GM23248 (cell line): ENCODE measurements at regions not wholly inside any gene's neighbourhood (a gene's known extent, or its start where the extent isn't known, plus 50 kb on each side); places are given as distances from the start of the nearest gene placed in this dataset.

Source experiments
- DNase-seq: peaks from one replicate; pipeline ENCODE4 v3.0.0-alpha.2; 2015
- H2AFZ ChIP-seq: fragments of 200-600 bp; sonication (generic); 2 replicates; pipeline ENCODE4 v1.6.1; 2016; ENCODE audit warnings: antibody characterized with exemption
- H3F3A ChIP-seq: fragments of 200-600 bp; sonication (generic); 2 replicates; pipeline ENCODE4 v1.6.1; 2016; ENCODE audit warnings: mild to moderate bottlenecking, antibody characterized with exemption, mixed run types; ENCODE audit not compliant: insufficient read depth
- H3K27ac ChIP-seq: fragments of 200-600 bp; sonication (generic); 2 replicates; pipeline ENCODE4 v1.5.1; 2016; ENCODE audit warnings: mild to moderate bottlenecking
- H3K27me3 ChIP-seq: fragments of 200-600 bp; sonication (generic); replicated peaks from 2 replicates; pipeline ENCODE4 v1.6.1; 2016; ENCODE audit warnings: mild to moderate bottlenecking; ENCODE audit not compliant: insufficient read depth
- H3K36me3 ChIP-seq: fragments of 200-600 bp; sonication (generic); 2 replicates; pipeline ENCODE4 v1.6.1; 2016; ENCODE audit warnings: low read depth, mild to moderate bottlenecking
- H3K4me1 ChIP-seq: fragments of 200-600 bp; sonication (generic); 2 replicates; pipeline ENCODE4 v1.6.1; 2016; ENCODE audit warnings: mild to moderate bottlenecking; ENCODE audit not compliant: insufficient read depth
- H3K4me2 ChIP-seq: fragments of 200-600 bp; sonication (generic); one replicate; pipeline ENCODE4 v1.6.1; 2016; ENCODE audit warnings: mild to moderate bottlenecking; ENCODE audit not compliant: unreplicated experiment
- H3K4me3 ChIP-seq: fragments of 200-600 bp; sonication (generic); 2 replicates; pipeline ENCODE4 v1.5.1; 2016; ENCODE audit warnings: mild to moderate bottlenecking
- H3K79me2 ChIP-seq: fragments of 200-600 bp; sonication (generic); 2 replicates; pipeline ENCODE4 v1.6.1; 2016; ENCODE audit warnings: mild to moderate bottlenecking; ENCODE audit not compliant: insufficient read depth
- H3K9ac ChIP-seq: fragments of 200-600 bp; sonication (generic); 2 replicates; pipeline ENCODE4 v1.6.1; 2016; ENCODE audit warnings: mild to moderate bottlenecking
- H3K9me2 ChIP-seq: fragments of 200-600 bp; sonication (generic); 2 replicates; pipeline ENCODE4 v1.6.1; 2016; ENCODE audit warnings: mixed run types, mild to moderate bottlenecking, moderate library complexity; ENCODE audit not compliant: insufficient read depth
- H3K9me3 ChIP-seq: fragments of 200-600 bp; sonication (generic); one replicate; pipeline ENCODE4 v1.6.1; 2017; ENCODE audit warnings: low read depth
- H4K20me1 ChIP-seq: fragments of 200-600 bp; sonication (generic); 2 replicates; pipeline ENCODE4 v1.6.0; 2016; ENCODE audit not compliant: insufficient read depth
- EZH2 ChIP-seq: fragments of 200-600 bp; sonication (generic); IDR thresholded peaks from 2 replicates; pipeline ENCODE4 v1.6.1; 2018; ENCODE audit warnings: antibody characterized with exemption, mild to moderate bottlenecking; ENCODE audit not compliant: insufficient read depth, poor library complexity, severe bottlenecking
- EZH2phosphoT487 ChIP-seq: fragments of 200-600 bp; sonication (generic); IDR thresholded peaks from 2 replicates; pipeline ENCODE4 v1.6.1; 2018; ENCODE audit warnings: antibody characterized with exemption, moderate library complexity, mild to moderate bottlenecking, low read depth; ENCODE audit not compliant: insufficient read depth
- WGBS, 2 experiments: methylation state at CpG; one replicate each; pipeline ENCODE4 v1.1.6; 2015 to 2017; ENCODE audit warnings: low lambda C conversion rate in 2 of 2, low coverage in 1 of 2; ENCODE audit errors: missing lambda C conversion rate in 2 of 2; 5-methylcytosine and 5-hydroxymethylcytosine counted together
- in situ Hi-C: fragments of 300-500 bp; cut with MboI; formaldehyde crosslinking; loops from 2 replicates; pipeline ENCODE4 v1.15.0; 2020

- no peak for DNase-seq
- H3K4me2 ChIP-seq: no peak overlapping the region
- H3F3A ChIP-seq: no peaks in the 10 kb centered on the region
- no peak overlapping the region for H3K27ac ChIP-seq
- no peak overlapping the region for H3K4me3 ChIP-seq
- H4K20me1 ChIP-seq: no peaks in the 10 kb centered on the region
- H3K79me2 ChIP-seq: no peaks in the 10 kb centered on the region
- no peaks in the 10 kb centered on the region for H3K9me2 ChIP-seq
- no peak for TF ChIP-seq EZH2phosphoT487
- no peak for TF ChIP-seq EZH2
- H3K9me3 ChIP-seq: no peaks in the 10 kb centered on the region
- H2AFZ ChIP-seq: no peak overlapping the region
- H3K9ac ChIP-seq: no peak overlapping the region
- H3K4me1 ChIP-seq: no peaks in the 10 kb centered on the region
- in situ Hi-C loops: no loop called here
- H3K27me3 ChIP-seq: no peaks in the 10 kb centered on the region
- 59 to 63% methylated on average over 17 of the region's 17 CpGs for WGBS, 2 experiments
- no peaks in the 10 kb centered on the region for H3K36me3 ChIP-seq
These were observed 396.6 kb downstream of the NPHP4 start for GRCh38 chr1:5595531-5596170.

GRCh38 chr1:5594056-5594956 lies 397.9 kb downstream of the NPHP4 start:
- in situ Hi-C loops: no loop called here
- no peak for DNase-seq
- 32 to 34% methylated on average over 18 of the region's 18 CpGs for WGBS, 2 experiments
- no peaks in the 10 kb centered on the region for H3K9me2 ChIP-seq
- TF ChIP-seq EZH2 (no peak), EZH2phosphoT487 (no peak)
- no peaks in the 10 kb centered on the region for H3K79me2 ChIP-seq
- no peaks in the 10 kb centered on the region for H3K27me3 ChIP-seq
- H3F3A ChIP-seq: no peaks in the 10 kb centered on the region
- H3K27ac ChIP-seq: no peak overlapping the region
- H2AFZ ChIP-seq: no peak overlapping the region
- H3K9me3 ChIP-seq: no peaks in the 10 kb centered on the region
- H3K4me1 ChIP-seq: no peaks in the 10 kb centered on the region
- no peaks in the 10 kb centered on the region for H4K20me1 ChIP-seq
- H3K4me2 ChIP-seq: no peak overlapping the region
- H3K9ac ChIP-seq: no peak overlapping the region
- H3K36me3 ChIP-seq: no peaks in the 10 kb centered on the region
- H3K4me3 ChIP-seq: no peak overlapping the region

GRCh38 chr1:5590717-5591116 lies 401.5 kb downstream of the NPHP4 start:
- in situ Hi-C loops: no loop called here
- Histone ChIP-seq H3K4me3 (no peak overlapping the region), H2AFZ (no peak overlapping the region), H3K9me3 (no peaks in the 10 kb centered on the region), H3K27me3 (no peaks in the 10 kb centered on the region), H3K9ac (no peak overlapping the region), H3K27ac (no peak overlapping the region), H3K79me2 (no peaks in the 10 kb centered on the region), H3K4me1 (no peaks in the 10 kb centered on the region), H4K20me1 (no peaks in the 10 kb centered on the region), H3K36me3 (no peaks in the 10 kb centered on the region), H3K9me2 (no peaks in the 10 kb centered on the region), H3F3A (no peaks in the 10 kb centered on the region), H3K4me2 (no peak overlapping the region)
- TF ChIP-seq EZH2 (no peak), EZH2phosphoT487 (no peak)
- no peak for DNase-seq
- 6 to 24% methylated on average over 1 of the region's 1 CpG for WGBS, 2 experiments

GRCh38 chr1:5586629-5587028 lies 405.6 kb downstream of the NPHP4 start:
- no peaks in the 10 kb centered on the region for H4K20me1 ChIP-seq
- no peaks in the 10 kb centered on the region for H3K36me3 ChIP-seq
- H3K4me1 ChIP-seq: no peaks in the 10 kb centered on the region
- H3K27ac ChIP-seq: no peak overlapping the region
- H3K9me2 ChIP-seq: no peaks in the 10 kb centered on the region
- no peaks in the 10 kb centered on the region for H3K27me3 ChIP-seq
- no peak overlapping the region for H3K4me3 ChIP-seq
- no peak overlapping the region for H3K9ac ChIP-seq
- no peak overlapping the region for H2AFZ ChIP-seq
- WGBS, 2 experiments: 21 to 26% methylated on average over 4 of the region's 4 CpGs
- in situ Hi-C loops: no loop called here
- DNase-seq: no peak
- H3K9me3 ChIP-seq: no peaks in the 10 kb centered on the region
- TF ChIP-seq EZH2 (no peak), EZH2phosphoT487 (no peak)
- H3K79me2 ChIP-seq: no peaks in the 10 kb centered on the region
- H3F3A ChIP-seq: no peaks in the 10 kb centered on the region
- H3K4me2 ChIP-seq: no peak overlapping the region
